BLaER1 treated with 17β-estradiol and CSF1 and Interleukin-3, amounts not matched to agents 10 nM and 100 nM (cell line): ENCODE measurements at regions not wholly inside any gene's neighbourhood (a gene's known extent, or its start where the extent isn't known, plus 50 kb on each side); places are given as distances from the start of the nearest gene placed in this dataset.

Experiments
- H3K27ac ChIP-seq, 11 experiments: shearing (Covaris generic); formaldehyde crosslinking; 2 replicates each; pipeline ENCODE4 v1.8.1; 2022
- H3K27me3 ChIP-seq, 11 experiments: shearing (Covaris generic); formaldehyde crosslinking; 2 replicates each; pipeline ENCODE4 v1.8.1; 2022
- H3K36me3 ChIP-seq, 11 experiments: shearing (Covaris generic); formaldehyde crosslinking; 2 replicates each; pipeline ENCODE4 v1.8.1; 2022
- H3K4me1 ChIP-seq, 10 experiments: shearing (Covaris generic); formaldehyde crosslinking; 2 replicates each; pipeline ENCODE4 v1.8.1; 2022
- H3K4me2 ChIP-seq, 11 experiments: shearing (Covaris generic); formaldehyde crosslinking; 2 replicates each; pipeline ENCODE4 v1.8.1; 2022
- H3K4me3 ChIP-seq, 10 experiments: shearing (Covaris generic); formaldehyde crosslinking; 2 replicates each; pipeline ENCODE4 v1.8.1; 2022
- H3K9ac ChIP-seq, 11 experiments: shearing (Covaris generic); formaldehyde crosslinking; 2 replicates each; pipeline ENCODE4 v1.8.1; 2022
- H3K9me3 ChIP-seq, 11 experiments: shearing (Covaris generic); formaldehyde crosslinking; replicated peaks in 1 of 11; 2 replicates each; pipeline ENCODE4 v1.8.1; 2022
- H4K20me1 ChIP-seq, 11 experiments: shearing (Covaris generic); formaldehyde crosslinking; 2 replicates each; pipeline ENCODE4 v1.8.1; 2022
- Cebpa-rat ChIP-seq, 11 experiments: shearing (Covaris generic); IDR thresholded peaks; 2 replicates each; pipeline ENCODE4 v1.8.1; 2022

- Histone ChIP-seq H3K27ac (no peak overlapping the region), H3K4me1 (peaks cover 0 to 8% (median 0%) of the 10 kb centered on the region in 10 experiments; a peak in 1 of 20 replicates), H3K4me3 (no peak overlapping the region), H4K20me1 (no peaks in the 10 kb centered on the region), H3K4me2 (no peak overlapping the region), H3K27me3 (no peaks in the 10 kb centered on the region), H3K9me3 (no peaks in the 10 kb centered on the region), H3K9ac (no peak overlapping the region), H3K36me3 (no peaks in the 10 kb centered on the region)
- TF ChIP-seq Cebpa-rat (IDR thresholded peaks at IDR 0.05) = no peak
Measured at GRCh38 chr5:93058309-93058708, 522.7 kb downstream of the NR2F1-AS1 start.

GRCh38 chr5:93057311-93057710 lies 523.7 kb downstream of the NR2F1-AS1 start:
- no peak for TF ChIP-seq Cebpa-rat (IDR thresholded peaks at IDR 0.05)
- H3K9me3 ChIP-seq = no peaks in the 10 kb centered on the region
- no peak overlapping the region for H3K27ac ChIP-seq
- no peaks in the 10 kb centered on the region for H3K27me3 ChIP-seq
- peaks cover 0 to 8% (median 0%) of the 10 kb centered on the region in 10 experiments; a peak in 1 of 20 replicates for H3K4me1 ChIP-seq
- no peak overlapping the region for H3K4me3 ChIP-seq
- no peak overlapping the region for H3K4me2 ChIP-seq
- H3K36me3 ChIP-seq = no peaks in the 10 kb centered on the region
- H3K9ac ChIP-seq = no peak overlapping the region
- H4K20me1 ChIP-seq = no peaks in the 10 kb centered on the region

DNA sequence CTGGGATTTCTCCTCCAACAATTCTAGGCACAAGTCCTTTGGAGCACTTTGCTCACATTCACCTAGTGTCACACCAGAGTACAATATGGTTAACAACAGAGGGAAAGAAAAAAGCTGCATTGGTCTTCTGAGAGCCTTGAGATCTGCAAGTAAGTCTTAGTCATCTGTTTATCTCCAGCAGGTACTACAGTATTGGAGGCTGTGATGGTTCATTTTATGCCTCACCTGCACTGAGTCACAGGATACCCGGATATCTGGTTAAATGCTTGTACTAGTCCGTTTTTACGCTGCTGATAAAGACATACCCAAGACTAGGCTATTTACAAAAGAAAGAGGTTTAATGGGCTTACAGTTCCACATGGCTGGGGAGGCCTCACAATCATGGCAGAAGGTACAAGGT lies 525.0 kb downstream of the NR2F1-AS1 start:
- Histone ChIP-seq H3K36me3 (no peaks in the 10 kb centered on the region), H3K9ac (no peak overlapping the region), H3K4me3 (no peak overlapping the region), H3K27ac (no peak overlapping the region), H4K20me1 (no peaks in the 10 kb centered on the region), H3K27me3 (no peaks in the 10 kb centered on the region), H3K4me2 (no peak overlapping the region), H3K4me1 (peaks cover 0 to 8% (median 0%) of the 10 kb centered on the region in 10 experiments; a peak in 1 of 20 replicates), H3K9me3 (no peaks in the 10 kb centered on the region)
- TF ChIP-seq Cebpa-rat (IDR thresholded peaks at IDR 0.05) = no peak

GRCh38 chr5:93055561-93055960 lies 525.5 kb downstream of the NR2F1-AS1 start:
- no peak for TF ChIP-seq Cebpa-rat (IDR thresholded peaks at IDR 0.05)
- Histone ChIP-seq H3K9me3 (no peaks in the 10 kb centered on the region), H3K36me3 (no peaks in the 10 kb centered on the region), H3K27me3 (no peaks in the 10 kb centered on the region), H3K9ac (no peak overlapping the region), H3K4me3 (no peak overlapping the region), H4K20me1 (no peaks in the 10 kb centered on the region), H3K27ac (no peak overlapping the region; a peak in 1 of 22 replicates), H3K4me1 (peaks cover 0 to 8% (median 0%) of the 10 kb centered on the region in 10 experiments; a peak in 1 of 20 replicates), H3K4me2 (no peak overlapping the region)

DNA sequence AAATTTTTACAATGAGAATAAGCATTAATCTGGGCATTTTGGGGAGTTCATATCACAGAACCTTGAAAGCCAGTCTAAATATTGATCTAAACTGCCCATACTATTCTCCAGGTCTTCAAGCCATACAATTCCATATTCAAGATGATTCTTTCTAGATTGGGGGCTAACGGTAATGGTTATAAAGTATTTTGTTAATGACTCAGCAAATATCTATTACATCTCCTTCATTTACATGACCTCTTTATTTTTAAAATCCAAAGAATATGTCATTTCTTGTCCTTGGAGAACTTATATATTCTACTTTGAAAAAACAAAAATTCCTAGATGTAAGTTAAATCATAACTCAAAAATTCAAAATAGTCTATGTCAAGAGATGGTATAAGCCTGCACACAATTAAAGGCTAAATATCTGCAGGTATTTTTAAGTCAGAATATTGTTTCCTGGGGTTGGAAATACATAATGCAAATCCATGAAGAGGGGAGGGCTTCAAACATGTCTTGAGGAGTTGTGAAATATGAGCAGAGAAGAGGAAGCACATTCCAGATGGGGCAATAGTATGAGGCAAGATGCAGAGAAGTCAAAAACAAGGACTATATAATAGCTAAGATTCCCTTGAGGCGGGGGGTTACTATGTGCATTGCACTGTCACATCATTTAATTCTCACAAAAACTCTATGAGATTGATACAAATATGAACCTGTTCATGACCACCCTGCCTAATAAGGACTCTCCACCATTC lies 526.4 kb downstream of the NR2F1-AS1 start:
- peaks cover 0 to 8% (median 0%) of the 10 kb centered on the region in 10 experiments; a peak in 1 of 20 replicates for H3K4me1 ChIP-seq
- H3K36me3 ChIP-seq = no peaks in the 10 kb centered on the region
- no peak overlapping the region for H3K9ac ChIP-seq
- H3K4me2 ChIP-seq = peak overlapping the region in 3 of 11 experiments; percentile 4 to 14 (median 5); a peak in 1 of 22 replicates
- H4K20me1 ChIP-seq = no peaks in the 10 kb centered on the region
- H3K9me3 ChIP-seq = no peaks in the 10 kb centered on the region
- peak in 3 of 11 experiments; percentile 18 to 52 (median 48); a peak in 2 of 22 replicates for TF ChIP-seq Cebpa-rat (IDR thresholded peaks at IDR 0.05)
- H3K4me3 ChIP-seq = no peak overlapping the region
- H3K27ac ChIP-seq = peak overlapping the region in 2 of 11 experiments; percentile 5 to 32; a peak in 2 of 22 replicates
- no peaks in the 10 kb centered on the region for H3K27me3 ChIP-seq

DNA sequence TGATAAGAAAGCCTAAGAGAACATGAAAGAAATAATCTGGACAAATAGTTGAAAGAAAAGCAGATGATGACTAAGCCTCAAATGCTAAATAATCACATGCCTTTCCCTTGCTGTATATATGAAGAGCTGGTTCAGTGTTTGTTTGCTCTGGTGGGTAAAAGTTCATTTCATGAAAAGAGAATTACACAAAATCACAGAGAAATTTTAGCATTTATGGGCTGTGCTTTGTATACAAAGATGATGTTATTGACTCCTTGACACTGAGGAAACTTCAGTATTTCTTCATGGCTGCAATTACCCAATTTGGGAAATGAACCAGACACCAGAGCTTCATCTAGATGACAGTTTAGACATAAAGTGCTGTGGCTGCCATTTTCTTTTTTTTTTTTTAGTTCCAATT lies 527.2 kb downstream of the NR2F1-AS1 start:
- Histone ChIP-seq H3K4me1 (peaks cover 0 to 8% (median 0%) of the 10 kb centered on the region in 10 experiments; a peak in 1 of 20 replicates), H3K4me2 (no peak overlapping the region), H3K4me3 (no peak overlapping the region), H3K27me3 (no peaks in the 10 kb centered on the region), H3K27ac (no peak overlapping the region), H4K20me1 (no peaks in the 10 kb centered on the region), H3K9ac (no peak overlapping the region), H3K9me3 (no peaks in the 10 kb centered on the region), H3K36me3 (no peaks in the 10 kb centered on the region)
- no peak for TF ChIP-seq Cebpa-rat (IDR thresholded peaks at IDR 0.05)

- H3K36me3 ChIP-seq = no peaks in the 10 kb centered on the region
- no peak for TF ChIP-seq Cebpa-rat (IDR thresholded peaks at IDR 0.05)
- no peak overlapping the region for H3K4me3 ChIP-seq
- no peaks in the 10 kb centered on the region for H3K9me3 ChIP-seq
- no peak overlapping the region for H3K9ac ChIP-seq
- no peaks in the 10 kb centered on the region for H3K4me1 ChIP-seq
- H4K20me1 ChIP-seq = no peaks in the 10 kb centered on the region
- H3K4me2 ChIP-seq = no peak overlapping the region
- no peak overlapping the region for H3K27ac ChIP-seq
- no peaks in the 10 kb centered on the region for H3K27me3 ChIP-seq
Measured at GRCh38 chr5:93048858-93049257, 532.2 kb downstream of the NR2F1-AS1 start.

DNA sequence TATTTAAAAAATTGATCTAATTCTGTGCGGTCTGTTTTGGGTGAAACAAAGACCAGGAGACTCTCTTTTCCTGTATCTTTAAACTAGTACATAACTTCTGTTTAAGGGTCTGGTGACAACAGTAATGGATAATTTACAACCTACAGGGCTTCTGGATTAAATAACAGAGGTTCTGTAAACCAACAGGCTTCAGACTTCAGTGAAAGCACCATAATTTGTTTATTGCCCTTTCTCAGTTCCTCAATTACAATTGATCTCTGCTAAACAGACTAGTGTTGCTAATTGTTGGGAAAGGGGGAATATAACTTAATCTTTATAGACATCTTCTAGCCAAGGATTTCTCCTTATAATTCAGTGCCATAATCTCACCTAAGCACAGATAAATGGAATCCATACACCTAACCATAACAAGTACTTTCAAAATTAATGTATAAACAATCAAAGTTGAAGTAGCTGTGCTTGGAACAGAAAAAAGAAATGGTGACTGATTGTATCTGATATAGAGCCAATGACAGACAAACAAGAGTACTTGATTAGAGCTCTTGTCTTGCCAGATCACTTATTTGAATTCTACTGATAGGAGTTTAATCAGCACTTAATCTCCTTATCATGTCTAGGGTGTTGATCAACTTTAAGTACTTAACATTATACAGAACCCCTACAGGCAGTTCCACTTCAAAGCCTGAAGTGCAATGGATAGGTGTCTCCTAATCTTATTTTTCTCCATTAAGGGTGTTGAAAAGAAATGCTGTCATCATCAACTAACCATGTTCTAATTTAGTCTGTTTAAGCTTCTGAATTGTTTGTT lies 536.0 kb downstream of the NR2F1-AS1 start:
- Histone ChIP-seq H3K36me3 (no peaks in the 10 kb centered on the region), H3K4me3 (no peak overlapping the region), H3K27ac (no peak overlapping the region), H3K9ac (no peak overlapping the region), H3K9me3 (no peaks in the 10 kb centered on the region), H3K4me1 (no peaks in the 10 kb centered on the region), H4K20me1 (no peaks in the 10 kb centered on the region), H3K4me2 (no peak overlapping the region), H3K27me3 (no peaks in the 10 kb centered on the region)
- TF ChIP-seq Cebpa-rat (IDR thresholded peaks at IDR 0.05) = no peak

DNA sequence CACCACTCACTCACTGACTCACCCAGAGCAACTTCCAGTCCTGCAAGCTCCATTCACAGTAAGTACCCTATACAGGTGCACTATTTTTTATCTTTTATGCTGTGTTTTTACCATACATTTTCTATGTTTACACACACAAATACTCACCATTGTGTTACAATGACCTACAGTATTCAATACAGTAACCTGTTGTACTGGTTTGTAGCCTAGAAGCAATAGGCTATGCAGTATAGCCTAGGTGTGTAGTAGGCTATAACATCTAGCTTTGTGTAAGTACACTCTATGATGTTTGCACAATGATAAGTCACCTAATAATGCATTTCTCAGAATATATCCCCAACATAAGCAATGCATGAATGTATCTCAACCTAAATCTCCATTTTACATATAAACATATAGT lies 541.1 kb downstream of the NR2F1-AS1 start:
- no peaks in the 10 kb centered on the region for H3K27me3 ChIP-seq
- no peaks in the 10 kb centered on the region for H4K20me1 ChIP-seq
- no peak overlapping the region for H3K4me2 ChIP-seq
- no peaks in the 10 kb centered on the region for H3K4me1 ChIP-seq
- no peak overlapping the region for H3K4me3 ChIP-seq
- TF ChIP-seq Cebpa-rat (IDR thresholded peaks at IDR 0.05) = no peak
- no peak overlapping the region for H3K27ac ChIP-seq
- H3K9me3 ChIP-seq = no peaks in the 10 kb centered on the region
- H3K36me3 ChIP-seq = no peaks in the 10 kb centered on the region
- H3K9ac ChIP-seq = no peak overlapping the region
